NK-92 treated with Interleukin-12 subunit alpha and Interleukin-12 subunit beta, amount 100 ng/mL, for 24 hours (cell line): ENCODE measurements at regions not wholly inside any gene's neighbourhood (a gene's known extent, or its start where the extent isn't known, plus 50 kb on each side); places are given as distances from the start of the nearest gene placed in this dataset.

ENCODE experiments used
- DNase-seq: peaks from one replicate; lab custom pipeline; 2025; lab: John Stamatoyannopoulos, UW

- DNase-seq, result no peak
Observed at GRCh38 chr18:56068701-56069100, 480.7 kb upstream of the TCF4 start.

DNA sequence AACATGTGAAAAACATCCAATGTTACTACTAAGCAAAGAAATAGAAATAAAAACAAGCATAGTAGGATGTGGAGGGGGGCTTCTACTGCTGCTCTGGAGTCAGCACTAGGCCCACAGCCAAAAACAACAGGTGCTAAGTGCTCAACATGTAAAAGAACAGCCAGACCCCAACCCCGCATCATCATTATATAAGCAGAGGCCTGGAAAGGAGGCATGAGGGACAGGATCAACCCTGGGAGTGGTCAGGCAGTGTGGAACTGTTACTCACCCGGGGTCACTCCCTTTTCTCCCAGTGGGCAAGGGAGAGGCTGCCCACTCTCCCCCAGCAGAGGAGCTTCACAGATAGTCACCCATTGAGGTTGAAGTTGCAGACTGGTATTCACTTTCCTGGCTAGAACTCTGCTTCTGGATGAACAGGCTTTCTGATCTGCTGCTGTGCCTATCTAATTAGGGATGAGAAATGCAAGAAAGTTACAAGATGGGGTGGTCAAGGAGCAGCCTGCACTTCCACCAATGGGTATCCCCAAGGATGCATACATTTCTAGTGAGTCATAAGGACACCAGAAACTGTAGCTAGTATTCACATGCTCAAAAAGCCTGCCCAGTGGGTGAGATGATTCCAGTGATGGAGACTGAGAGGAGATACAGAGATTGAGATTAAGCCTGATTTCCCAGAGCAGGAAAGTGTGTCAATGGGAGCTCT, 480.1 kb upstream of the TCF4 start:
- no peak for DNase-seq

- no peak for DNase-seq
Observed at GRCh38 chr18:56067214-56067894, 479.4 kb upstream of the TCF4 start.

GRCh38 chr18:56066524-56067213, 478.7 kb upstream of the TCF4 start:
- no peak for DNase-seq

- no peak for DNase-seq
Observed at GRCh38 chr18:56065086-56065485, 477.1 kb upstream of the TCF4 start.

DNA sequence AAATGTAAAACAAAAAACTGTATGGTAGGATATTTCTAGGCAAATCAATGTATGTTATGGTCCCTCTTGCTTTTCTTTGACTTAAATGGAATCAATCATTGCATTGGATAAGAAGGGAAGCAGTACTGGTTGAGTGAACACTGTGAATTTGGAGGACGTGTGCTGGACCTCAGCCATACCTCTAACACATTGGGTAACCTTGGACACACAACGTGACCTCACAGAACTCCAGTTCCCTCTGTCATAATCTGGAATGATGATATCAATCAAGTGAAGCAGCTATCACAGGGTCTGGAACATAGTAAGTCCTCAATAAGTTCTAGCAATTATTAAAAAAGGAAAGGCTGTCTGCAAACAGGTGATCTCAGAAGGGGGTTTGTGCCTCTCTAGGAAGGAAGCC, 474.9 kb upstream of the TCF4 start:
- DNase-seq, result no peak

- no peak for DNase-seq
Observed at GRCh38 chr18:56060967-56061541, 473.1 kb upstream of the TCF4 start.

GRCh38 chr18:56052202-56052601, 464.2 kb upstream of the TCF4 start:
- no peak for DNase-seq

DNA sequence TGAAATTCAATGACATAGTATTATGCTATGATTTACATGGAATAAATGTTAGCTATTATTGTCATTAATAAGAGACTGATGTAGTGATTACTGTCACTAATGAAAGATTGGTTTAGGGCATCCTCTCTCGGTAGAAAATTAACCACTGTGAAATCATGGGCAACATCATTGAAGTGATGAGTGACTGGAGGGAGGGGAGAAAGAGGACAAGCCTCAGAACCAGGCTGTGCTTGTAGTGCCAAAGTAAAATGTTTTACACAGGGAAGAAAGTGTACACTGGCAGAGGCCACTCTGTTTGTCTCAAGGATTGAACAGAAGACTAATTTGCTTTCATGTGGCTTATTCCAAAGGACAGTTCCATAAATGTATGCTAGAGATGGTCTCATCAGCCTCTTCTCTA, 456.2 kb upstream of the TCF4 start:
- no peak for DNase-seq

DNA sequence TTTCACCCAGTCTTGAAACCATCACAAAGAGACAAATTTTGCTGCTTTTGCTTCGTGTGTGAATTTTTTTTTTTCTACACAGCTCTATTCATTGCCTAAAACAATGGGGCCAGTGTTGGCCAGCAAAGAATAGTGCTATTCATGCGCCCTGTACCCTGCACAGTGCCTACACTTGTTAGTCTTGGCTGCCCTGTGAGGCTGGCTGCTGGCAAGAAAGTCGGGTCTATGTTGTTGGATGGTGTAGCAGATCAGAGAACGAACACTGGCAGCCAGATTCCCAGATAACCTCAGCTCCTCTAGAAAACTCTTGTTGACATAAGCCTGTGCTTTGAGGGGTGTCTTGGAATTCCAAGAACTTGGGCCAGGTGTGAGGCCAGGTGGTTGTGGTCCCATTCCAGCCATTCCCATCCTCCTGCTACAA, 455.7 kb upstream of the TCF4 start:
- no peak for DNase-seq

DNA sequence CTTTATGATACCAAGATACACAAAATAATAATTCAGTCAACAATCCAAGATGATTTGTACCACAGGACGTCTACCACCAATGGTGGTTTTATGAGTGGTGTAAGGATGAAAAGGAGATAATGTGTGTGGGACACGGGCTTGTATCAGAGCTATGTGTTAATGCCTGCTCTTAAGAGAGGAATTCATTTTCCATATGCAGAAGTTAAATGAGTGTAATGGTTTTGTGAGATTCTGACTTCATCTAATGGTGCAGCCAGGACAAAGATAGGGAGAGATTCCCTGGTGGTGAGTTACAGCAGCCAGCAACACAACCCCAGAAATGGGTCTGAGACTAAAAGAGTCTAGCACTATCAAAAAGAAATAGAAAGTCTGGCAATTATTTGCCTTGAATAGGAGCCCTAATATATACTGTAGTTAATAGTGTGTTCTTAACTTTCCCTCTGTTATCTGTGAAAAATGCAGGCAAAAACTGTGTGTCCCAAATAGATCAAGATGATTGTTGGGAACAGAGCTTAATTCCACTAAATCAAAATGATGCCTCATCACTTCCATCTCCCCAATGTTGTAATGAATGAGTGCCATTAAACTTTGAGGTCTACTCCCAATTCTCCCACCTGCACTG, 455.0 kb upstream of the TCF4 start:
- no peak for DNase-seq

GRCh38 chr18:56038171-56039030, 450.4 kb upstream of the TCF4 start:
- DNase-seq, result no peak

GRCh38 chr18:56036741-56037140, 448.7 kb upstream of the TCF4 start:
- DNase-seq, result no peak

DNA sequence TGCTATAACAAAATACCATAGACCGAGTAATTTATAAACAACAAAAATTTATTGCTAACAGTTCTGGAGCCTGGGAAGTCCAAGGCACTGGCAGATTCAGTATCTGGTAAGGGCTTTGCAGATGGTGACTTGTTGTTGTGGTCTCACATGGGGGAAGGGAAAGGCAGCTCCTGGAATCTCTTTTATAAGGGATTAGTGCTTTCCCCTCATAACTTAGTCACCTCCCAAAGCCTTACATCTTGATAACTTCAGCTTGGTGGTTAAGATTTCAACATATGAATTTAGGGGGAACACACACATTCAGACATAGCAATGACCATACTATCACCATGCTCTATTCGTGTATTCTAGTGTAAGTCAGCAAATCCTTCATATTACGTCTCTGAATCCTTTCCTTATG, 447.6 kb upstream of the TCF4 start:
- no peak for DNase-seq

DNA sequence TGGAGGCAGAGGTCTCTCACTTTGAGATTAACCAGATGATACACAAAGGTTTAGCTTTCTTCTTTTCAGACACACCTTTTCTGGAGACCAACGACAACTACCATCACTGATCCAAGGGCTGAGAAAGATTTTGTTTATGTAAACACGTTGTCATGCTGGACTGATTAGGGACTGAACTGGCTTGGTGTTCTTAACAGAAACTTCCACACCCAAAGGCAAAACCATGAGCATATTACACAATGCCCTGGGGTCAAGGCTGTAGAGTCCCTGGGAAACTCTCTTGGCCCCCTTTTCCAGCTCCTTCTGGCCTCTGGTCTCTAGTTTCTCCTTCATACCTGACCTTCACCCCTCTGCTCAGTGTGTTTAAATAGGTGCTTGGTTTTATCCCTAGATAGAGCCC, 447.0 kb upstream of the TCF4 start:
- no peak for DNase-seq

GRCh38 chr18:56030060-56030459, 442.1 kb upstream of the TCF4 start:
- no peak for DNase-seq

- DNase-seq, result no peak
Observed at GRCh38 chr18:56028514-56028913, 440.5 kb upstream of the TCF4 start.

DNA sequence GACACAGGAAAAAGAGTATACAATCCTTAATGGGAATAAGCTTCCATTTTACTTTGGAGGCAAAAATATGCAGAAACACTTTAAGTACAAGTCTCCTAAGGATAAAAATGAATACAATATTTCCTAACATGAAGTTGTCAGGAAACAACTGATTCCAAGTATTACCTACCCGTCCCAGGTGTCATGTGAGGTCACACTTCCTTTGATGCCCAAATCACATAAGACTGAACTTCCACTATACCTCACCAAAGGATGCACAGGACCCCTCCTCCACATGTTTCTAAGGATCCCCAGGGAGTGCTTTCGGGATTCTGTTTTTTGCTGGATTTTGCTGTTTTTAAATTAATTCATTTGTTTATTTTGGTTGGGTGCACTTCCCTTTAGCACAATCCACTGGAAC, 438.5 kb upstream of the TCF4 start:
- DNase-seq, result no peak

DNA sequence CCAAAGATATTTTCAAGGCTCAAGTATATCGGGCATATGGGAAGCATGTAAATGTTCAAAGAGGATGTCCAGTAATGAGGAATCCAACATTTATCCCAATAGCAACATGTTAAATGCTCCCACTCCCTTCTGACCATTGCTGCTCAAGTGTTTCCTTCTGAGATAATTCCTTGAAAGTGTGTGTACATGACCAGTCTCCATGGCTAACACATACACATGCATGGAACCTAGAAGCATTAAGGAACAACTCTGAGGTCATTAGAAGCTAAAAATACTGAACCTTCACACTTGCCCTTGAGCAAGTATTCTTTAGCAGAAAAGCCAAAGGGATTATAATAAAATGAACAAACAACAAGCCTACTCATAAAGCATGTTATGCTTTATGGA, 433.8 kb upstream of the TCF4 start:
- no peak for DNase-seq

DNA sequence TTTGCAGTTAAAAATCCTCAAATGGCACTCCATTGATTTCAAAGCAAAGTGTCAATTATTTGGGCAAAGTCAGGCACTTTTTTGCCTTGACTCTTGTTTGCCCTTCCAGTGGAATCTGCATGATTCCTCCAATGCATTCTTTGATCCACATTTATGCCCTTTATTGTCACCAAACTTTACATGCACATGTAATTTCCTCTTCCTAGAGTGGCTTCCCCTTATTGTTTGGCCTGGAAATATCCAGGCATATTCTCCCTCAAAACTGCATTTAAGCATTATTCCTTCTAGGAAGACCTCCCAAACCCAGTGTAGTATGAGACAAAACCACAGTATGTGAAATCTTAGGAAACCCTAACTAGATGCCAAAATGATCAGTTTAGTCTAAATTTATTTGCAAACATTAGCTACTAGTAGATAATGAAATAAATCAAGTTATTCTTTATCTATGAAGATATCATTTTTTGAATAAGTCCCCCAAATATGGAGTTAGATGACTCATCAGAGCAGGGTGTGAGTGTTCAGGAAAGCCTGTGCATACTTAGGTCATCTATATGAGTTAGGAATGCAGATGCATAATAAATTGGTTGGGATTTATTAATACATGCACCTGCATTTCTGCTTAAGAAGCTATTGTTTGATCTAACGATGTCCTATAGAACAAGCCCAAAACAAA, 433.3 kb upstream of the TCF4 start:
- DNase-seq, result no peak

DNA sequence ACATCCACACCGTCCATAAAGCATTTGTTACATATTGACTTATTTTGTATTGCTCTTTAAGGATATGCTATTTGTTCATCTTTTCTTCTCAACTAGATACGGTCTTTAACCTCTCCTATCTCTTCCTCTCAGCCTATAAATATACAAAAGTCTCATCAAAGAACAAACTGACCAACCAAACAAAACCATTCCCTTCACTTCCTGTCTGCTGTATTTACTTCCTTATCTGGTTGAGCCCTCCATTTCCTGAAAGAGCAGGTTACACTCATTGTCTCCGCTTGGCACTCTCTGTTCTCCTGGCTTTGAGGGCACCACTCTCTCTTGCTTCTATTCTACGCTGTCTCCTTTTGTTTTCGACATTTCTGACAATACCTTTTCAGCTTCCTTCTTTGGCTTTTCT, 431.9 kb upstream of the TCF4 start:
- no peak for DNase-seq
